ENCODE measurements at regions not wholly inside any gene's neighbourhood (a gene's known extent, or its start where the extent isn't known, plus 50 kb on each side); places are given as distances from the start of the nearest gene placed in this dataset.
A peak's percentile ranks its signal among the peaks of the same experiment; 100 is the strongest.

DNA sequence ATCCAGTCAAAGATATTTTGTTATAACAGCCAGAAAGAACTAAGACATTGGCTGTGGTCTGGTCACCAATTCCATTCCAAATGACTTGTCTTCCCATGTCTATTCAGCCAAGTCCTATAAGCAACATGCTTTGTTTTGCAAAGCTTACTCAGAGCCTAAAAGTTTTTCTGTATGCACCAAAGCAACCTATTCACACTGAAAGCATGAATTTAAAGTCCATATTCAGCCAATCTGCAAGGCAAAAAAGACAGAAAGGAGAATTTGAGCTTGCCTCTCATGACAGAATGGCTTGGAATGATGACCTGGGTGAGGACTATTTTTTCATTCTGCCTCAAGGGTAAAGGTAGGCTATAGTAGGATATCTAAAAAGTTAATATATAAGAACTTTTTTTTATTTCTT, 323.2 kb upstream of the NOCT start:
- DNase-seq (ENCODE audit: low read depth): no peak

DNA sequence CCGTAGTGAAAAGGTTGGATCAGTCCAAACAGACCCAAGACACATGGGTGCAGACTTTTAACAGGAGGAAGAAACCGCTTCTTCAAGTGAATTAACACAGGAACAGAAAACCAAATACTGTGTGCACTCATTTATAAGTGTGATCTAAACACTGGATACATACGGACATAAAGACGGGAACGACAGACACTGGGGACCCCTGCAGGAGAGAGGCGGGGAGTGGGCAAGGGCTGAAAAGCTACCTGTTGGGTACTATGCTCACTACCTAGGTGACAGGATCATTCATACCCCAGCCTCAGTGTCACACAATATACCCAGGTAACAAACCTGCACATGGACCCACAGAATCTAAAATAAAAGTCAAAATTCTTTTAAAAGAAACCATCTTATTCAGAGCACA, 326.0 kb upstream of the NOCT start:
- no peak for DNase-seq (ENCODE audit: low read depth)

DNA sequence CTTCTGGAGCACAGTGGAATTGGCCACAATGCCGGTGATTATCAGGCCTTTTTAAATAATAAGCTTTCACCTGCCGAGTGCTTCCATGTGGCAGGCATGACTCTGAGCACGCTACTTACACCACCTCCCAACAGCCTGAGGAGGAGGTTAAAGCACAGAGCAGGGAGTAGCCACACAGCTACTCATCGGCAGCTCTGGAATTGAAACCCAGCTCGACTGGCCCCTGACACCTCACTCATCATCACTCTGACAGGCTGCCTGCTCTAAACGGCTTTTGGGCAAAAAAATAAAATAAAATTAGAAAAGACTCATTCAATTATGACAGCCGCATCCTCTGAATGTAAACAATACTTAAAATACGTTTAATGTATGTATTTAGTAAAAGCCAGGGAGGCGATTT, 326.4 kb upstream of the NOCT start:
- DNase-seq (ENCODE audit: low read depth): no peak

DNA sequence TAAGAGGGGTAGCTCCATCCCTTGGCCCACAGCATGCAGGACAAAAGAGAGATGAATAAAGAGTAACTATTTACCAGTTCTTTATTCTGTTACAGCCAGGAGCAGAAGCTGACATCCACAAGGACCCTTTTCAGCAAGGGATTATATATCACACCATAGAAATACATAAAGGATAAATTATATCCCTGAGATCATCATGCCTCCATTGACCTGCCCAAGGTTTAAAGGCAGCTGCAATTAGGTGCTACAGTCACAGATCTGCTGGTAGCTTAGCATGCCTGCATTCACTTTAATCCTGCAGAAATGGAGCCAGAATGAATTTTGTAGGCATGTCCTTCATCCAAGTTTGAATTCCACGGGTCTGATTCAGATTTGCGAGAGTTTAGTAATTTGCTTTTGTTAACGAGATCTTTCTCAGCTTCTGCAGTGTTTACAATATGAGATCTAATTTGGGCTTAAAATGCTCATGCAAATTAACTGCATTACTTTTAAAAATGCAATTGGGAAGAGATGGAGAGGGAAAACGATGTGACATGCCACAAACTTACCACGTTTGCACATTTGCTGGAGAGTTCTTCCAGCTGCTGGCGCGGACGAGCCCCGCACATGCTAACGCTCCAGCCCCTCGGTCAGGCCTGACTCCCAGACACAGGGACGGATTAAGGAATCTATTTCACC, 327.0 kb upstream of the NOCT start:
- no peak for DNase-seq (ENCODE audit: low read depth)

DNA sequence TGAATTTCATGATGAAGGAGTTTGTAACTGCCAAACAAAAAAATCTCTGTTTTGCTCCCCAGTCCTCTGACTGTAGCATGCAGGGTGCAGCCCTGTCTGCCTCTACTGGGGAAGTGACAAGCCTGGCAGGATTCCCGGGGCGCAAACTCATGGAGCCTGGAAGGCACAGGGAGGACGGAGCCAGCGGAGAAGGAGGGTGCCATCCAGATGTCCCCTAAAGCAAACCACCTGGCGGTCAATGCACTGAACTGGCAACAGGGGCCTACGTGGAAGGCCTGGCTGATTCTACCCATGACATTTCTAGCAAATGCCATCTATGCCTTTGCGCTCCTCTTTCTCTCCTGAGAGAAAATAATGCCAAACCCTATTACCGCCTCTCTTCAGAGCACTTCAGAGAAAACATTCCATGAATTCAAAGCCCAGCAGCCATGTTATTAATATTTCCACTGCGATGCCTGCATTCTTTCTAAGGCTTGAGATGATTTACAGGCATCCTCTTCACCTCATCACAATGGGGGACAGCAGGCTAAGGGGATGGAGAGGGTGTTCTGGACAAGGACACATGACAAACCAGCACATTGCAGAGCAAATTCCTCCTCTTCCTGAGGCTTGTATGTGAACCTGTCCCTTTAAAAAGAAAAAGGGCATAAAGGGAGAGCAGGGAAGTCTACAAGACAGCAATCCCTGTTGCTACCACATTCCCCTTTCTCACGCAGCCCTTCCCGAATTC, 329.3 kb upstream of the NOCT start:
- no peak for DNase-seq (ENCODE audit: low read depth)

DNA sequence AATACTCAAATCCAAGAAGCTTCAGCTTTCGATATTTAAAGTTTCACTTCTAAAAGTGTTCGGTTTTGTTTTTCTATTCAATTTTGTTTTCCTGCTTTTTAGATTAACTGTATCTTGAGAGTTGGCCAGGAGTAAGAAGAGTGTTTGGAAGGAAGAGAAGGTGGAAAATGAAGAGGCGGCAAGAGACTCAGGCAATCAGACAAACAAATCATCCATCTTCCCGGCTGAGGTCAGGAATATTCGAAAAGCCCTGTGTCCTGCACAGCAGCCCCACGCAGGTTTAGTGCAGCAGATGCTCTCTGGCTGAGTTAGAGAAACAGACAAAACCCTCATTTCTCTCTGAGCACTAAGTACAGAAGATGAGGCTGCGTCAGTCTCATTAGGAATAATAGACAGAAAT, 330.3 kb upstream of the NOCT start:
- no peak for DNase-seq (ENCODE audit: low read depth)

DNA sequence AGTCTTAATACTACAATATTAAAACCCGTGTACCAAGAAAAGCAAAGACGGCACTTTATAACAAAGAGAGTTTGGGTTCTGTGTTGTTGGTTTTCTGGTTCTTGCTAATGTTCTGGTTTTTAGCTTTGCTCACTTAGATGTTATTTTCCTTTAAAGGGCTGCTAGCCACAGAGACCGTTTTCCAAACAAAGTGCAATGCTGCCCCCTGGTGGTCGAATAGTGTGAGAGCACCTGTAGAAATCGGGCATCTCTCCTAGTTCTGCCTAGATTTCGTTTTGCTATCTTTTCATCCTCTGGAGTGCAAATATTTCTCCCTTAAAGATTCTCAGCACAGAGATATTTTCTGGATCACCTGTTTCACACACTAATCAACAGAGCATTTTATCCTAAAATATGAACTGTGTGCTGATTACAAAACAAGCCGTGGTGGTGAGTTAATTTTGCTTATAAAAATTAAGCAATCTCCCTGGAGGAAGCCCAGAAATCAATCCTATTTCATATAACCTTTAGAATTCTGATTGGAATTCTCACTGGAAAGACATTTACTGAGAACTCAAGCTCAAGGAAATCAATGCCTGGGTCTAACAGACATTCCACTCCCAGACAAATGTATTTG, 334.5 kb upstream of the NOCT start:
- peak; percentile 29 for DNase-seq (ENCODE audit: low read depth)

DNA sequence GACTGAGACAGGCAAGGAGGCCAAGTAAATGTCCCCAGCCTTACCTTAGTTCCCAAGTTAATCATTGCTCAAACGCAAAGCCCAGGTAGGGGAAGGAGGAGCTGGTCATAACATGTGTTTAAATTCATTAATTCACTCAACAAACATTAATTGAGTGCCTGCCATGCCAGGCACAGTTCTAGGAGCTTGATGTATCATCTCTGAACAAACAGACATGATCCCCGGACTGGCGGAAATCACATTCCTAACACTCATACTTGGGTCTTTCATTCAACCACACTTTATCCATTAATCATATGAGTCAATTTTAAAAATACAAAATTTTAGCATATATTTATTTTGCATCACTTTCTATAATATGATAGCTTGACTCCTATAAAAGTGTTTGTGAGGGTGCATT, 335.3 kb upstream of the NOCT start:
- no peak for DNase-seq (ENCODE audit: low read depth)

DNA sequence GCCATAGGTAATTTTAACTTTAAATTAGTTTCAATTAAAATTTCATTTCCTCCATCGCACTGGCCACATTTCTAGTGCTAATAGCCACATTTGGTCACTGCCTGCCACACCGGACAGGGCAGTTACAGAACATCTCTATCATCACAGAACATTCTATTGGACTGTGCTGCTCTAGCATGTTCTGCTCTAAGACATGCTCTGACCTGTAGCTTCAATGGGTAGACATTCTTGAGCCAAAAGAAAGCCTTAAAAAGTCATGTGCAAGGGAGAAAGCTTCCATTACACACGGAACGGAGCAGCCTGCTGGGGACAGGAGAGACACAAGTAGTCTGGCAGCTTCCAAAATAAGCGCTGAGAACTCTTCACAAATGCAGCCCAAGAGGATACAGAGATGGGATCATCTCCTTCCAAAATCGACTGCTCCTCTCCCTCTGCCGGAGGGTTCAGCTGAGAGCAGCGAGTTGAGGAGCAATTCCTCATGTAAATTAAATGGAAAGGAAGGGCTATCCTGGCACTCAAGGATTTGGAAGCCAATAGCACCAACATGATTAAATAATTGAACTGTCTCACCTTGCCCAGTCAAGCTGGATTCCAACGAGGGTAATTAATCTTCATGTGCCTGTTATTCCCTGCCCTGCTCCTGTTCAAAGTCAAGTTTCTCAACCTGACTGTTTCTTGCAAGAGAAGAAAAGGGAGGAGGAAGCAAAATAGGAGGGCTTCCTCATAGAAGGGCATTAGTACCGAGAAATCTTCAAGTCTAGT, 336.4 kb upstream of the NOCT start:
- DNase-seq (ENCODE audit: low read depth): no peak

DNA sequence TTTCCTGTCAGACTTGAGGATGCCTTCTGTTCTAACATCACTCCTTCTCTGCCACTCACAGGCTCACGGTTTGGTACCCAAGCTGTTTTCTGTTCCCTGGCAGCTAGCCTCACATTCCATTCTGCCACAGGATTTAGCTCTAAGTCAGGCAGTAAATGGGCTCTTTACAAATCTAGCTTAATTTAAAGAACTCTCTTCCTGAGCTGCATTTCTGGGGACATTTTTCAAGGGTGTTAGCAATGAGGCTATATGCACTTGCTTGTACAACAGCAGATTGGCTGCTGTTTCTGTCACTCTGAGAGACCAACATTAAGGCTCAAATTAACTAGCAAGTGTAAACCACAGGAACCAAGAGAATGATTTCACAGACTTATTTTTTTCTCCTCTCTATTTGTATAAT, 337.8 kb upstream of the NOCT start:
- no peak for DNase-seq (ENCODE audit: low read depth)

DNA sequence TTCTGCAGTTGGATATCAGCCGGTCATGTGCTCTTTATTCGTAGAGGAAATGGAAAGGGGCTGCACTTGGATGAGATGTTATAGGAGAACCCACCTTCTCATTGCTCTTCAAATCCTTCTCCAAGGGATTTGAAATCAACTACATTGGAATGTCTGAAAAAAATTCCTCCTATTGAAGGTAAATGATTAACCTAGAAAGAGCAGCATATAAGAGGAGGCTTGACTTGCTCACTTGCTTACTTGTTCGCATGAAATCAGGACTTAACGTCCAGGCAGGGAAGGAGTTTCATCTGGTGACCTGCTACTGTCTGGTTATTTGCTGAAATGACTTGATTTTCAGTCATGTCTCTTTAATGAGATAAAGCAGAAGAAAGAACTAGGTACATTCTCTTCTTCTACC, 338.4 kb upstream of the NOCT start:
- no peak for DNase-seq (ENCODE audit: low read depth)

DNA sequence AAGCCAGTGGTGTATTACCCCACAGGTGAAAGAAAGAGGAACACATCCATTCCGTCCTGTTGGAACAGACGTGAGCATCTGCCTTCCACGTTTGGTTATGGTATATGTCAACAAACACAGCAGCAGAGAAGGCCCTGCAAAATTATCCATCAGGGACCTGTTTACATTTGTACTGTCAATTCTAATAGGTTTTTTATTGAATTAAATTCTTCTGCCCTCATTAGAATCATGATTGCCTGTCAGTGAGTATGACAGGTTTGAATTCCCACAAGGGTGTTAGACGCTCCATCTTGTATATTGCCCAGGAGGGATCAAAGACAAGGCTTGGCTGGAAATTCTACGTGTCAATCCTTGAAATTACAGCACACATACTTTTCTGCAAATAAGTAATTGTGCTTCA, 339.9 kb upstream of the NOCT start:
- DNase-seq (ENCODE audit: low read depth): no peak

DNA sequence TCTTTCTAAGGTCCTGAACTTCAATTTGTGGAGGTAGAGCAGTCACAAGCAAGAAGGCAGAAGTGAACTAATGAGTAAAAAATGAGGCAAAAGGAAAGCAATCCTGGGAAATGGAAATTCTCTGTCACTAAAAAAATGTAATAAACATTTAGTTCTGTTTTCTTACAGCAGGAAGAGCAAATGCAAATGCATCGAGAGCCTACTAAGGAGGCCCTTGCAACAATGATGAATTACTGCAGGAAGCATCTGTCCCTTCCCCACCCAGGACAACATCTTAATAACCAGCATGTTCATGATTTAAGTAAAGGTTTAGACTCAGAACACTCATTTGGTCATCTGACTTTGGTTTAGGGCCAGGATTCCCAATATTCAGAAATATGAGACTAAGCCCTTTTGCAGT, 341.4 kb upstream of the NOCT start:
- DNase-seq (ENCODE audit: low read depth): no peak

DNA sequence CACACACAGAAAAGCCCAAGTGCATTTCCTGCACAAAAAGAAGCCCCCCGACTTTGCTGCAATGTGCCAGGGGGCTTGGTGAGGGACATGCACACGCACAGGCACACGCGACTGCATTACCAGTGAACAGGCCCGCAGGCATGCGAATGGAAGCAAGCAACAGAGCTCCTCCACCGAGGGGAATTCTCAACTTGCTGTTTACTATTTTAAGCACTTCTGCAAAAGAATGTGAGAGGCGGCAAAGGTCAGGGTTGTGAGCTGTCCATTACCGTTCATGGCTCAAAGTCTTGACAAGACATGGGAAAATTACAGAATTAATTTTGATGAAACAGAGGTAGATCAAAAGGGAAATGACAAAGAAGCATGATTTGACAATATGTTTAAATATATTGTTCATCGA, 342.5 kb upstream of the NOCT start:
- no peak for DNase-seq (ENCODE audit: low read depth)

DNA sequence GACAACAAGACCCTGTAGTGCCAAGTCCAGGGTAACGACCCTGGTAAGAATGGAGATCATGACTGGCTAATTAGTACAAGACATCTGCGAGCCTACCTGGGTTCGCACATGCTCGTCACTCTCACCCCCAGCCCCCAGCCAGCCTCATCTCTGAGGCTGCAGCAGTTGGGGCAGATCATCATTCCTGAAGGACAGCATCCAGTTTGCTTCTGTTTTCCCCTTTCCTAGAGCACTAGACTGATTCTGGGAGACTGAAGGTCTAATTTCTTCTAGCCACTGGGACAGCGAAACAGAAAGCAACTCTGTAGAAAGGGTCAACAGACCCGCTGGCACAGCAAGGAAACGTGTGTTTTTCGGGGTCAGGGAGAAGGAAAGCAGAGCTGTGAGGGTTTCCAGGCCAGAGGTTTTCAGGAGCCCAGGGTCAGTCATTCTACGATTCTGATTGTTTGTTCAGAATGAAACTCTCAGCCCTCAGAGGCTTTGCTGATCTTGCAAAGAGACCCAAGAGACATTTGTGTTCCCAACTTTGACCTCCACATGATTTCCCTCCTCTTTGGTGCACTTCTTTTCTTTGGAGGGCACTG, 343.1 kb upstream of the NOCT start:
- DNase-seq (ENCODE audit: low read depth): no peak

DNA sequence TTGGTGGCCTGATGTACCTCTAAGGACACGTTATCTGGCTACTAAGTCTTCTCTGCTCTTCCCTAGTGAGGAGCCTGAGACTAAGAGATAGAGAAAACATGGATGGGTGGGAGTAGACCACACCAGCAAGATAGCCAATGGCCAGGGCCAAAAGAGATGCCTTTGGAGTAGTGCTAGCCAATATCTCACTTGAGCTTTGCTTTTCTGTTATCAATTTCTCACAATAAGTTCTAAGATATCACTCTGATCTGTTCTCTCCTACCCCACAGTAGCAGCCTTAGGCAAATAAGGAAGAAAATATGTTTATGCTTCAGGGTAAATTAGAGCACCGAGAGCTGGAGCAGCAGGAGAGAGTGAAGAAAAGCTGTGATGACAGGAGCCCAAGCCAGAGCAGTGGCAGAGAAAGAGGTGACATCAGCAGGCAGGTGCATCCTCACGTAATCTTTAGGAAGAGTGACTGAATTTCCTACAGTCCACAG, 343.9 kb upstream of the NOCT start:
- no peak for DNase-seq (ENCODE audit: low read depth)

DNA sequence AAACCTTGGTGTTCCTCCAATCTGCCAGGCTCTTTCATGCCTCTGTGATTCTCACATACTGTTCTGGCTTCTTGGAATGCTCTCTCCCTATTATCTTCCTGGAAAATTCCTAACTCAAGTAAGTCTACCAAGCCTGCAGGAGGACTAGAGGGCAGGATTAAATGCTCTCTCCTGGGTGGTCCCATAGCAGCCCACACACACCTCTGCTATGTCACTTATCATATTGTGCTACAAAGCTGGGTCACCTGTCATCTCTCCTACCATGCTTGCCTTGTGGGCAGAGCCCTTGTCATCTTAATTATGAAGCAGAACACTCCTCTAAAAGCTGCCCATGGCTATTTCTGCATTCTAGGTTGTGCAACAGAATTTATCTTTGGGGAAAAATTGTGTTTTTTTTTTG, 344.5 kb upstream of the NOCT start:
- no peak for DNase-seq (ENCODE audit: low read depth)

DNA sequence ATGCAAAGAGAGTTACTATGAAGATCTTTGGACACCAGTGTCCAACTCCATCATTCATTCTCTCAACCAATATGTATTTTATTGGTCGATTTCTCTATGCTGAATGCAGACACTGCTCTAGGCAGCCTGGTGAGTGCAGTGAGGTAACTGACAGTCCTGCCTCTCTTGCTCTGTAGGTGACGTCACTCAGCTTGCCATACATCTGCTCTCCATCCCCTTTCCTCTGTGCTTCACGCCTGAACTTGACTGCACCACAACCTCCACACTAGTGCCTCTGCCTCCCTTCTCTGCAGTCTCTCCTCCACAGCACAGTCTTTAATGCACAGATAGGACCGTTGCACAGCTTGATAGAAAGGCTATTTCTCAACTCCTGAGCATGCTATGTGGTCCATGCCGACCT, 344.9 kb upstream of the NOCT start:
- no peak for DNase-seq (ENCODE audit: low read depth)

DNA sequence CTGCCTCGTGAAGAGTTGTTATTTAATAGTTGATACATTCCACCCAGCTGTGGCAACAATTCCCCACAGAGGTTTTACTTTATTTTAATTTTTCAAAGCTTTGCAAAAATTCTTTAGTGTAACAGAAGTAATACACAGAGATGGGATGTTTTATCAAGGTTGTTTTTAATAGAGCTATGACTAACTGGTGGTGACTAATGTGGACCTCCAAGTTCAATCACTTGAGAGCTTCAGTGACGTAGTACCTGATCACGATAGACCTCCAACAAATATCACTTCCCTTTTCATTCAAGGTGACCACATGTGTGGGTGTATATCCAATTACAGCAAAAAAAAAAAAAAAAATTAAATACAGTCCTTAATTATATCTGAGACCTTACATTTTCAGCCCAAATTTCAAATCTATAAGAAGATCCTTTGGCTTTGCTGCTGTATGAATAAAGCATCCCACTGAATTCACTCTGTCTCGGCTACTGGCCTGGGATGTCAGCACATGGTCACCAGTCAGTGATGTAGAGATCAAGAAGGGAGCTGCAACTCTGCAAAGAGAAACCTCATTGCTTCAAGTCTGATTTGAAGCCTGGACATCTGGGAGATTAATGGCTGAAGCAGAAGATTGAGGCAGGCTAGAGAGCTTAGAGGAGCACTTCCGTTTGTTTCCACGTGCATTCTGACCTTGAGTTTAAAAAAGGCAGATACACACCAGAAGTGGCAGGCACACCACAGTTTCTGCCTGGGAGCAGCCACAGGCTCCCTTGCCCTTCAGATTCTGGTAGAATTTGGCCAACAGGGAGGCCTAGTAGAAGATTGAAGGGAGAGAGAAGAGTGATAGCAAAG, 345.9 kb upstream of the NOCT start:
- DNase-seq (ENCODE audit: low read depth): no peak

DNA sequence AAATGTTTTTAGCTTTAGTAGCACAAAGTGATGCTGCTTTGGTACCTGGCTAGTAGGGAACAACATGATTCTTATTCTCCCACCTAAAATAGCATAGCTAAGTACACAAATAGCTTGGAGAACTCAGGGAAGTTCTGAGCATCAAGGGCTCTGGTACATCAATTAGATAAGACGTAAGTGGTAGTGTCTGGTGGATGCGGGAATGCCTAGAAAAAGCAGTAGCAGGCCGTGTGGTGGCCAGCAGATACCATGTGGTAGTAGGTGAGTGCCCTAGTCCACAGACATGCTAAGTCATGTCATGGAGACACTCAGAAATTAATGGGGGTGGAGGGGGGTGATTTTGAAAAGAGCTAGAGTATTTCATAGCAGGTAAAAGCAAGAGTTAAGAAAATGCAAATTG, 347.3 kb upstream of the NOCT start:
- no peak for DNase-seq (ENCODE audit: low read depth)

DNA sequence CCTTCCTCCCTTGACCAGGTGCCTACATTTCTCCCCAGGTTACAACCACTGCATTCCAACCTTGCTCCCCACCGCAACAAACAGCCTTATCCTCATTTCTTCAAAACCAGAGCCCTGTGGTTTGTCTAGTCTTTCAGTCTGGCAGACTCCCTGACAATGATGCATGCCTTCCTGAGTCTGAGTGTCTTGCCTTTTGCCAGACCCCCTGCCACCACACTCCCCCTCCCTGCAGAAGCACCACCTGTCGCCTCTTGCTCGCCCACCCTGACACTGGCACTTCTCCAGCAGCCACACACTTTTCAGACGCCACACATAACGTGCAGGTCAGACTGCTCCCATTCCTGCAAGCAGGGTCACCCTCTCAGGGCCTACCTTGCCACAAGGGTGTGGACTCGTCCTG, 349.2 kb upstream of the NOCT start:
- DNase-seq (ENCODE audit: low read depth): no peak

DNA sequence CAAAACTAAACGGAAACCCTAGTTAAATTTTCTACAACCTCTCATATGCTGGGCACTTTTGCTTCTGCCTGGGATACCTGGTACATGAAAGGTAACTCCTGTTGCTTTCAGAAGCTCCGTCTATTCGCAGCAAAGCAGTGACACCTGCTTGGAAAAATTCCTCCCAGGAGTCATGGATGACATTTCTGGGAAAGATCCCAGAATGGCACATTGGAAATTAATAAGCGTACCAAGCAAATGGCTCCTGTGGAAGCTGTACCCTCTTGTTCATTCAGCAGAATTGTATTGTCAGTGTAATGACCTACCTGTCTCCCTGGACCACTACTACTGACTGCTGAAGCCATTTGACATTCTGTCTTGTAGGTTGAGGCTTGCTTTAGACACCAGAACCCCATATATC, 349.7 kb upstream of the NOCT start:
- DNase-seq (ENCODE audit: low read depth): no peak

Measured in activated T-helper 1 cell treated with Interleukin-2 at 50 U/mL for 16 hours (primary cell).